Spleen (tissue), 7 donors: ENCODE measurements at regions not wholly inside any gene's neighbourhood (a gene's known extent, or its start where the extent isn't known, plus 50 kb on each side); places are given as distances from the start of the nearest gene placed in this dataset.

Experiments used
- POLR2A ChIP-seq, 3 donors: fragments of 450-650 bp; IDR thresholded peaks; one replicate each; pipeline ENCODE4 v1.5.1; 2017; ENCODE audit warnings: antibody characterized with exemption in 3 of 3, mild to moderate bottlenecking in 1 of 3
- TF ChIP-seq, protein P1 (sequence below), 11 experiments: fragments of 200-600 bp in 7 of 11; fragments of 450-650 bp in 4 of 11; sonication (generic) in 4 of 11; IDR thresholded peaks in 8 of 11; conservative IDR thresholded peaks in 3 of 11; 1 replicate in 7 of 11; 2 replicates in 4 of 11; pipeline versions ENCODE4 v1.4.0 to v1.8.0; 2016 to 2021; ENCODE audit warnings: antibody characterized with exemption in 11 of 11, inconsistent platforms in 4 of 11, mild to moderate bottlenecking in 1 of 11
- donor health status: DM: no; HTN: no; CAD: no; lungs with moderate emphysema.
- donor health status: DM: no; HTN: no; CAD: no.
- donor health status: DM: no; HTN: no; CAD: no.

- TF ChIP-seq, protein P1, sequence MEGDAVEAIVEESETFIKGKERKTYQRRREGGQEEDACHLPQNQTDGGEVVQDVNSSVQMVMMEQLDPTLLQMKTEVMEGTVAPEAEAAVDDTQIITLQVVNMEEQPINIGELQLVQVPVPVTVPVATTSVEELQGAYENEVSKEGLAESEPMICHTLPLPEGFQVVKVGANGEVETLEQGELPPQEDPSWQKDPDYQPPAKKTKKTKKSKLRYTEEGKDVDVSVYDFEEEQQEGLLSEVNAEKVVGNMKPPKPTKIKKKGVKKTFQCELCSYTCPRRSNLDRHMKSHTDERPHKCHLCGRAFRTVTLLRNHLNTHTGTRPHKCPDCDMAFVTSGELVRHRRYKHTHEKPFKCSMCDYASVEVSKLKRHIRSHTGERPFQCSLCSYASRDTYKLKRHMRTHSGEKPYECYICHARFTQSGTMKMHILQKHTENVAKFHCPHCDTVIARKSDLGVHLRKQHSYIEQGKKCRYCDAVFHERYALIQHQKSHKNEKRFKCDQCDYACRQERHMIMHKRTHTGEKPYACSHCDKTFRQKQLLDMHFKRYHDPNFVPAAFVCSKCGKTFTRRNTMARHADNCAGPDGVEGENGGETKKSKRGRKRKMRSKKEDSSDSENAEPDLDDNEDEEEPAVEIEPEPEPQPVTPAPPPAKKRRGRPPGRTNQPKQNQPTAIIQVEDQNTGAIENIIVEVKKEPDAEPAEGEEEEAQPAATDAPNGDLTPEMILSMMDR (IDR thresholded peaks at IDR 0.05 in 8 of 11, conservative IDR thresholded peaks at IDR 0.05 in 3 of 11), result no peak
- TF ChIP-seq POLR2A (IDR thresholded peaks at IDR 0.05), result no peak
Observed at GRCh38 chr2:65654496-65654895, 222.1 kb upstream of the SPRED2 start.
